IMR-90 (cell line): ENCODE measurements at regions not wholly inside any gene's neighbourhood (a gene's known extent, or its start where the extent isn't known, plus 50 kb on each side); places are given as distances from the start of the nearest gene placed in this dataset.

Source experiments
- ATAC-seq: fragments of 200-7000 bp; cut with Tn5 transposase; 2 replicates; pipeline ENCODE4 v1.9.1; 2020; ENCODE audit warnings: low read depth, mild to moderate bottlenecking, moderate library complexity
- BruUV-seq: library from RNA; stranded (reverse); fragments of 400-500 nt; replicated peaks from 2 replicates; lab custom pipeline; 2021; lab: Mats Ljungman, UMichigan
- CTCF ChIA-PET: fragments of 300-600 bp; formaldehyde crosslinking; extraction: SDS; loops from one replicate; lab custom pipeline; 2021; ENCODE audit warnings: antibody characterized with exemption; lab: Yijun Ruan, JAX
- POLR2A ChIA-PET: fragments of 300-600 bp; sonication (Branson Sonifier 250); formaldehyde crosslinking; loops from one replicate; lab custom pipeline; 2022; ENCODE audit warnings: antibody characterized with exemption; ENCODE audit not compliant: unreplicated experiment; lab: Charles Lee
- DNase-seq: peaks from one replicate; pipeline ENCODE4 v3.0.0; 2013
- H2AFZ ChIP-seq: replicated peaks from 2 replicates; pipeline ENCODE3; 2013; ENCODE audit warnings: low read length, mild to moderate bottlenecking; ENCODE audit not compliant: poor library complexity
- H2AK5ac ChIP-seq: 2 replicates; pipeline ENCODE4 v1.6.1; 2013; ENCODE audit warnings: low read depth, low read length, inconsistent platforms
- H2AK9ac ChIP-seq: replicated peaks from 2 replicates; pipeline ENCODE3; 2013; ENCODE audit warnings: mild to moderate bottlenecking, low read depth, low read length, moderate library complexity; ENCODE audit not compliant: poor library complexity
- H2BK120ac ChIP-seq: 2 replicates; pipeline ENCODE4 v1.6.1; 2013; ENCODE audit warnings: low read depth, low read length, inconsistent platforms
- H2BK15ac ChIP-seq: 3 replicates; pipeline ENCODE4 v1.6.1; 2013; ENCODE audit warnings: low read depth, low read length, inconsistent platforms
- H2BK20ac ChIP-seq: 2 replicates; pipeline ENCODE4 v1.6.1; 2013; ENCODE audit warnings: low read depth, mild to moderate bottlenecking, inconsistent platforms, low read length, moderate library complexity
- H2BK5ac ChIP-seq: 2 replicates; pipeline ENCODE4 v1.6.1; 2013; ENCODE audit warnings: mild to moderate bottlenecking, low read depth, low read length, inconsistent platforms; ENCODE audit not compliant: poor library complexity, severe bottlenecking
- H3K14ac ChIP-seq: replicated peaks from 2 replicates; pipeline ENCODE4 v1.6.1; 2013; ENCODE audit warnings: low read depth, low read length, inconsistent platforms
- H3K18ac ChIP-seq: 2 replicates; pipeline ENCODE4 v1.6.1; 2013; ENCODE audit warnings: low read depth, low read length, control low read depth
- H3K23ac ChIP-seq: 2 replicates; pipeline ENCODE4 v1.6.1; 2013; ENCODE audit warnings: low read depth, low read length, inconsistent platforms
- H3K27ac ChIP-seq: 2 replicates; pipeline ENCODE4 v1.5.1; 2013; ENCODE audit warnings: mild to moderate bottlenecking, control low read depth, low read length; ENCODE audit not compliant: insufficient read depth
- H3K27me3 ChIP-seq: 2 replicates; pipeline ENCODE4 v1.6.1; 2013; ENCODE audit warnings: low read length; ENCODE audit not compliant: control insufficient read depth, insufficient read depth
- H3K36me3 ChIP-seq: 2 replicates; pipeline ENCODE4 v1.6.1; 2013; ENCODE audit warnings: low read length, mixed read lengths; ENCODE audit not compliant: control insufficient read depth, insufficient read depth
- H3K4ac ChIP-seq: 2 replicates; pipeline ENCODE4 v1.6.1; 2013; ENCODE audit warnings: low read depth, low read length, inconsistent platforms
- H3K4me1 ChIP-seq: 2 replicates; pipeline ENCODE4 v1.6.1; 2013; ENCODE audit warnings: low read length, mixed read lengths; ENCODE audit not compliant: control insufficient read depth, insufficient read depth
- H3K4me2 ChIP-seq: 2 replicates; pipeline ENCODE4 v1.6.1; 2013; ENCODE audit warnings: low read depth, mild to moderate bottlenecking, control low read depth, low read length, moderate library complexity
- H3K4me3 ChIP-seq: 2 replicates; pipeline ENCODE4 v1.5.1; 2013; ENCODE audit warnings: low read depth, mild to moderate bottlenecking, control low read depth, low read length, moderate library complexity; ENCODE audit not compliant: insufficient read depth
- H3K56ac ChIP-seq: 2 replicates; pipeline ENCODE4 v1.6.1; 2013; ENCODE audit warnings: low read length, inconsistent platforms; ENCODE audit not compliant: insufficient read depth; ENCODE audit errors: extremely low read depth
- H3K79me1 ChIP-seq, 2 experiments: 2 replicates each; pipeline ENCODE4 v1.6.1; 2013; ENCODE audit warnings: low read length in 2 of 2, inconsistent platforms in 1 of 2, low read depth in 1 of 2
- H3K9ac ChIP-seq: 2 replicates; pipeline ENCODE4 v1.6.1; 2013; ENCODE audit warnings: low read depth, low read length, control low read depth
- H3K9me1 ChIP-seq: 2 replicates; pipeline ENCODE4 v1.6.1; 2013; ENCODE audit warnings: low read length, inconsistent platforms; ENCODE audit not compliant: insufficient read depth
- H3K9me3 ChIP-seq: 2 replicates; pipeline ENCODE4 v1.6.1; 2013; ENCODE audit warnings: low read length; ENCODE audit not compliant: control insufficient read depth, insufficient read depth
- H4K20me1 ChIP-seq: 2 replicates; pipeline ENCODE4 v1.6.1; 2013; ENCODE audit warnings: low read length, inconsistent platforms; ENCODE audit not compliant: insufficient read depth
- H4K5ac ChIP-seq: 2 replicates; pipeline ENCODE4 v1.6.1; 2013; ENCODE audit warnings: mild to moderate bottlenecking, low read depth, low read length, control low read depth
- H4K8ac ChIP-seq, 2 experiments: 2 replicates each; pipeline ENCODE4 v1.6.1; 2013; ENCODE audit warnings: low read depth in 2 of 2, low read length in 2 of 2, control low read depth in 1 of 2, inconsistent platforms in 1 of 2
- H4K91ac ChIP-seq: 2 replicates; pipeline ENCODE4 v1.6.1; 2013; ENCODE audit warnings: low read depth, low read length, inconsistent platforms; ENCODE audit not compliant: insufficient read depth
- CHD1 ChIP-seq: IDR thresholded peaks from 2 replicates; pipeline ENCODE4 v1.6.1; 2012; ENCODE audit warnings: low read depth, low read length, improper control_type of control experiment
- CTCF ChIP-seq: conservative IDR thresholded peaks from 2 replicates; pipeline ENCODE4 v1.5.1; 2012; ENCODE audit warnings: mild to moderate bottlenecking, low read depth, low read length, improper control_type of control experiment
- FOS ChIP-seq: fragments of 150-350 bp; IDR thresholded peaks from 2 replicates; pipeline ENCODE4 v1.6.1; 2016; ENCODE audit warnings: low read depth, low read length
- MAFK ChIP-seq: IDR thresholded peaks from 2 replicates; pipeline ENCODE4 v1.6.1; 2012; ENCODE audit warnings: low read depth, low read length, improper control_type of control experiment
- MXI1 ChIP-seq: IDR thresholded peaks from 2 replicates; pipeline ENCODE4 v1.6.1; 2012; ENCODE audit warnings: low read depth, mild to moderate bottlenecking, low read length, moderate library complexity, borderline replicate concordance
- RCOR1 ChIP-seq: IDR thresholded peaks from 2 replicates; pipeline ENCODE4 v1.6.1; 2012; ENCODE audit warnings: mild to moderate bottlenecking, low read length, improper control_type of control experiment; ENCODE audit not compliant: insufficient replicate concordance
- RFX5 ChIP-seq: IDR thresholded peaks from 2 replicates; pipeline ENCODE4 v1.8.0; 2012; ENCODE audit warnings: low read depth, mild to moderate bottlenecking, low read length, moderate library complexity
- WGBS, 2 experiments: methylation state at CpG; one replicate each; pipeline versions ENCODE4 v1.1.5 to v1.1.7; 2013; ENCODE audit warnings: missing lambda C conversion rate in 2 of 2; ENCODE audit not compliant: insufficient read length in 1 of 2; ENCODE audit errors: extremely low coverage in 2 of 2; 5-methylcytosine and 5-hydroxymethylcytosine counted together
- dilution Hi-C: fragments of 300-500 bp; cut with HindIII; formaldehyde crosslinking; loops from one replicate; pipeline ENCODE4 v1.14.3; 2018; ENCODE audit warnings: low sequenced_read_pairs; ENCODE audit not compliant: unreplicated experiment
- in situ Hi-C: fragments of 300-500 bp; cut with MboI; formaldehyde crosslinking; loops from 3 replicates; pipeline ENCODE4 v1.14.3; 2019; ENCODE audit warnings: low sequenced_read_pairs, inconsistent platforms, mixed read lengths
- intact Hi-C: fragments of 100-400 bp; cut with micrococcal nuclease; formaldehyde crosslinking; loops from 2 replicates; pipeline ENCODE4 v1.10.0; 2022
- TF ChIP-seq, protein P1 (sequence below): fragments of 150-350 bp; IDR thresholded peaks from 2 replicates; pipeline ENCODE4 v1.6.1; 2017; ENCODE audit warnings: mild to moderate bottlenecking, antibody characterized with exemption, low read length, low read depth
- TF ChIP-seq, protein P2 (sequence below): fragments of 150-350 bp; IDR thresholded peaks from 2 replicates; pipeline ENCODE4 v1.6.1; 2016; ENCODE audit warnings: low read depth, mild to moderate bottlenecking, low read length, moderate library complexity, borderline replicate concordance

DNA sequence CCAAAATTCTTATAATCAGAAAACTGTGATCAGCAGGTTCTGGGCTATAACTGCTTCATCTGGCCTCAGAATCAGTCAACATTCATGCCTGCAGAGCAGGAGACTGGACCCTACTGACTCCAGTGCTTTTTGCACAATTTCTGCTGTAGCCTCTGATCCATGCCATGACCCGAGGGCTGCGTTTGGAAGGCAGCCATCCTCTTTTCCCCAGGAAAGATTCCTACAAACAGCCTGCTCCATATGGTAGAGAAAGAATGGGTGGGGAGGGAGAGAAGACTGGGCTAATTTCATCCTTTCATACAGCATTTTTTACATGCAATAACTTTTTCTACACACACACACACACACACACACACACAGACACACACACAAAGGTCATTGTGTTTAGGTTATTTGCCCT is 133.0 kb upstream of the MMADHC start:
- no peak overlapping the region for H3K4me2 ChIP-seq
- dilution Hi-C loops: no loop called here
- no peaks in the 10 kb centered on the region for H4K20me1 ChIP-seq
- H3K9me1 ChIP-seq: no peaks in the 10 kb centered on the region
- H3K23ac ChIP-seq: no peak overlapping the region
- H3K79me1 ChIP-seq: no peaks in the 10 kb centered on the region
- no peak overlapping the region for H2BK15ac ChIP-seq
- WGBS, 2 experiments: no CpG with 5 or more reads among the region's 2 CpGs
- H3K4me3 ChIP-seq: no peak overlapping the region
- H3K27ac ChIP-seq: no peak overlapping the region
- ATAC-seq: peak; percentile 42
- H3K9ac ChIP-seq: no peak overlapping the region
- H2BK20ac ChIP-seq: no peak overlapping the region
- no peak overlapping the region for H2AK5ac ChIP-seq
- TF ChIP-seq RFX5: no peak
- no peak for TF ChIP-seq CTCF
- no peak for TF ChIP-seq MAFK
- no peak for TF ChIP-seq FOS
- no peak for TF ChIP-seq MXI1
- no peak for TF ChIP-seq RCOR1
- TF ChIP-seq, protein P1, sequence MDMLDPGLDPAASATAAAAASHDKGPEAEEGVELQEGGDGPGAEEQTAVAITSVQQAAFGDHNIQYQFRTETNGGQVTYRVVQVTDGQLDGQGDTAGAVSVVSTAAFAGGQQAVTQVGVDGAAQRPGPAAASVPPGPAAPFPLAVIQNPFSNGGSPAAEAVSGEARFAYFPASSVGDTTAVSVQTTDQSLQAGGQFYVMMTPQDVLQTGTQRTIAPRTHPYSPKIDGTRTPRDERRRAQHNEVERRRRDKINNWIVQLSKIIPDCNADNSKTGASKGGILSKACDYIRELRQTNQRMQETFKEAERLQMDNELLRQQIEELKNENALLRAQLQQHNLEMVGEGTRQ: no peak
- no peak for TF ChIP-seq CHD1
- TF ChIP-seq, protein P2, sequence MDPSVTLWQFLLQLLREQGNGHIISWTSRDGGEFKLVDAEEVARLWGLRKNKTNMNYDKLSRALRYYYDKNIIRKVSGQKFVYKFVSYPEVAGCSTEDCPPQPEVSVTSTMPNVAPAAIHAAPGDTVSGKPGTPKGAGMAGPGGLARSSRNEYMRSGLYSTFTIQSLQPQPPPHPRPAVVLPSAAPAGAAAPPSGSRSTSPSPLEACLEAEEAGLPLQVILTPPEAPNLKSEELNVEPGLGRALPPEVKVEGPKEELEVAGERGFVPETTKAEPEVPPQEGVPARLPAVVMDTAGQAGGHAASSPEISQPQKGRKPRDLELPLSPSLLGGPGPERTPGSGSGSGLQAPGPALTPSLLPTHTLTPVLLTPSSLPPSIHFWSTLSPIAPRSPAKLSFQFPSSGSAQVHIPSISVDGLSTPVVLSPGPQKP: no peak
- H3K14ac ChIP-seq: 0 out of 2 replicates have a peak overlapping the region, but pooled peaks have one; percentile 26
- intact Hi-C loops: no loop called here
- no peaks in the 10 kb centered on the region for H3K27me3 ChIP-seq
- no peaks in the 10 kb centered on the region for H3K36me3 ChIP-seq
- no peak overlapping the region for H4K91ac ChIP-seq
- no peak overlapping the region for H4K5ac ChIP-seq
- no peak overlapping the region for H3K4ac ChIP-seq
- no peak overlapping the region for H3K56ac ChIP-seq
- no peak for DNase-seq
- no peak overlapping the region for H2AFZ ChIP-seq
- BruUV-seq: no TSS peak
- no peak overlapping the region for H2BK5ac ChIP-seq
- in situ Hi-C loops: no loop called here
- H2AK9ac ChIP-seq: no peak overlapping the region
- no peak overlapping the region for H2BK120ac ChIP-seq
- H3K18ac ChIP-seq: no peak overlapping the region
- no peak overlapping the region for H4K8ac ChIP-seq
- POLR2A ChIA-PET: no interaction called here
- CTCF ChIA-PET: no interaction called here
- H3K9me3 ChIP-seq: no peaks in the 10 kb centered on the region
- 0 out of 2 replicates have a peak, but pooled peaks cover 1% of the 10 kb centered on the region for H3K4me1 ChIP-seq
